GM21737 (cell line): ENCODE measurements at regions not wholly inside any gene's neighbourhood (a gene's known extent, or its start where the extent isn't known, plus 50 kb on each side); places are given as distances from the start of the nearest gene placed in this dataset.

ENCODE experiments used
- ATAC-seq: cut with Tn5 transposase; IDR thresholded peaks from one replicate; pipeline ENCODE4 v1.9.1; 2021; ENCODE audit warnings: mild to moderate bottlenecking, moderate library complexity; ENCODE audit not compliant: unreplicated experiment

- ATAC-seq = no peak
Measured at GRCh38 chr6:148263010-148263409, 79.6 kb upstream of the SASH1 start.

- no peak for ATAC-seq
Measured at GRCh38 chr6:148263961-148264360, 78.7 kb upstream of the SASH1 start.

GRCh38 chr6:148265054-148265453 lies 77.6 kb upstream of the SASH1 start:
- no peak for ATAC-seq

- ATAC-seq = no peak
Measured at GRCh38 chr6:148269386-148269785, 73.3 kb upstream of the SASH1 start.

GRCh38 chr6:148271711-148272439 lies 70.8 kb upstream of the SASH1 start:
- ATAC-seq = no peak

GRCh38 chr6:148272597-148272996 lies 70.0 kb upstream of the SASH1 start:
- no peak for ATAC-seq

GRCh38 chr6:148273962-148274752 lies 68.5 kb upstream of the SASH1 start:
- no peak for ATAC-seq

- ATAC-seq = no peak
Measured at GRCh38 chr6:148274809-148275208, 67.8 kb upstream of the SASH1 start.

- no peak for ATAC-seq
Measured at GRCh38 chr6:148285205-148285604, 57.4 kb upstream of the SASH1 start.

GRCh38 chr6:148286563-148286962 lies 56.1 kb upstream of the SASH1 start:
- ATAC-seq = no peak

GRCh38 chr6:148287623-148288333 lies 54.9 kb upstream of the SASH1 start:
- ATAC-seq = no peak

GRCh38 chr6:148288541-148288940 lies 54.1 kb upstream of the SASH1 start:
- no peak for ATAC-seq

GRCh38 chr6:148289153-148289552 lies 53.5 kb upstream of the SASH1 start:
- ATAC-seq = no peak

- no peak for ATAC-seq
Measured at GRCh38 chr6:148291876-148292275, 50.8 kb upstream of the SASH1 start.
